GM19023 (cell line): ENCODE measurements at regions not wholly inside any gene's neighbourhood (a gene's known extent, or its start where the extent isn't known, plus 50 kb on each side); places are given as distances from the start of the nearest gene placed in this dataset.
"Not testable (repeated sequence)": the region's sequence is repeated elsewhere in the genome, so short reads cannot be mapped to it uniquely, and the experiment has no call there.

Experiments used
- ATAC-seq: cut with Tn5 transposase; IDR thresholded peaks from one replicate; pipeline ENCODE4 v1.9.1; 2021; ENCODE audit warnings: mild to moderate bottlenecking, moderate library complexity; ENCODE audit not compliant: unreplicated experiment

DNA sequence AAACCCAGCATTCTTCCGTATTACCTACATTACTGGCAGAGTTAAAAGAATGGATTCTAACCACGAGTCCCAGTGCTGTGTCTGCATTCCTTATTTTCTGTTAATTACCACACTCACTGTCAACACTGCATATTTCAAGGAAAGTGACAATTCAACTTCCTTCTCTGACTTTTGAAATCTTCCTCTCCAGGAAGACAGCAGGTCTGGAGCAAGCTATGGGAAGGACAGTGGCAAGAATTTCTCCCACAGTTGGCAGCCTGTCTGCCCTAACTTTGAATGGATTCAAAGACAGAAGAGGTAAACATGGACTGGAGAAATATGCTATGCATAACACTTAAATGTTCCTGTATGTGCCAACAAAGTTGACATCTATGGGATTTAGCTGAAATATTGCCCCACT, 700.5 kb upstream of the CHAC2 start:
- no peak for ATAC-seq

DNA sequence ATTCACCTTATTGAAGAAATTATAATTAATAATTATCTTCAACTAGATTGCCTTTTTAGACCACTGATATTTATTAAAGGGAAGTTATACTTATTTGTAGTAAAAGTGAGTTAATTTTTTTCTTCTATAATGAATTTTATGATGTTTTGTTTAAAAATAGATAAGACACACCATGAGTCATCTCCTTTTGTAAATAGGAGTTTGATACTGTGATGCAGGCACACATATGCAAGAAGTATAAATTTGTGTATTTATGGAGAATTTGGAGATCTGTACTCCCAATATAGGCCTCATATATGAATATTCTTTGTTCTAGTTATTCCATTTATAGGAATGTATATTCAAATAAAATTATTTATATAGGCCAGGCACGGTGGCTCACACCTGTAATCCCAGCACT, 703.5 kb upstream of the CHAC2 start:
- ATAC-seq: no peak

- no peak for ATAC-seq
Observed at GRCh38 chr2:53058526-53058925, 709.1 kb upstream of the CHAC2 start.

DNA sequence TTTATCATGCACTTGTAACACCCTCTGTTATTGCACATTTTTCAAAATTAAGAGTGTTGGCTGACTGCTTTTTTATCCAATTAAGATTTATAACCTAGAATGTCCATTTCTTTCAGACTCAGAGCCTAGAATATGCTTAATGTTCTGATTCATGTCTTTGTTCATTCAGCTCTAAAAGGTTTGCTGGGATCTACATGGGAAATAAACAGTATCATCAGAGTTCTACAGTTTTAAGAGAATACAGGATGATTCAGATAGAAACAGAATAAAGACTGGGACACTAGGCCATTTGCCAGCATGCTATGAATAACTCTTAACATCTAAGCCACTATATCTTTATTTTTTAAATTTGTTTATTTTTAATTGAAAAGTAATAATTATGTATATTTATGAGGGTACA, 713.7 kb upstream of the CHAC2 start:
- no peak for ATAC-seq

DNA sequence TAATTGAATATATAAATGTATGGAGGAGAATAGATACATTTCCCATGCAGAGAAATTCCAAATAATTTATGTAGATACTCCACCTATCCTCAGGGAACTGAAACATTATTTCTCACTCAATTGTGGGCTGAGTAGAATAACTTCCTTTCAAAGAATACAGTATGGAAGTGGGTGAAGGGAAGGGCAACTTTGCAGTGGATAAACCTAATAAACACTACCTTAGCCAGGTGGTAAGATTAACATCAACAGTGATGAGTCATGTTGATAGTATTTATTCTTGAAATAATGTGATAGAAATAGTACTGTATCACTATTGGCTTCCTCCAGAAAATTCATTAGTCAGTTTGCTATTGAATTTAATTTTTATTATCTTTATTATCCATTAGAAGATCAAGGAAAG, 716.4 kb upstream of the CHAC2 start:
- no peak for ATAC-seq

DNA sequence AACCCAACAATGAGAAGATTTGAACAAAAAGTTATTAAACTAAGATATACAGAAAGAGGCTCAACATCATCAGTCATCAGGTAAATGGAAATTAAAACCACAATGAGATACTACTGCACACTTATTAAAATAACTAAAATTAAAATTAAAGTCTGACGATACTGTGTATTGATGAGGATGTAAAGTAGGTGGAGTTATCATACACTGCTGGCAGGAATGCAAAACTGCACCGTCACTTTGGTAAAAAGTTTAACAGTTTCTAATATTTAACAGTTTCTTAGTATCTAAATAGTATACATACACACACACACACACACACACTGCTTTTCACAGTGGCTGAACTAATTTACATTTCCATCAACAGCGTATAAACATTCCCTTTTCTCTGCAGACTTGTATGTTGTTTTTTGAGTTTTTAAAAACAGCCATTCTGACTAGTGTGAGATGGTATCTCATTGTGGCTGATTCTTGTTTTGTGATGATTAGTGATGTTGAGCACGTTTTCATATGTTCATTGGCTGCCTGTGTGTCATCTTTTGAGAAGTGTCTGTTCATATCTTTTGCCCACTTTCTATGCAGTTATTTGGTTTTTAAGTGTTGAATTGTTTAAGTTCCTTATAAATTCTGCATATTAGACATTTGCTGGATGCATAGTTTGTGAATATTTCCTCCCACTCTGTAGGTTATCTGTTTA, 726.9 kb upstream of the CHAC2 start:
- no peak for ATAC-seq

GRCh38 chr2:53036196-53036595, 731.4 kb upstream of the CHAC2 start:
- no peak for ATAC-seq

GRCh38 chr2:53035153-53035552, 732.5 kb upstream of the CHAC2 start:
- no peak for ATAC-seq

DNA sequence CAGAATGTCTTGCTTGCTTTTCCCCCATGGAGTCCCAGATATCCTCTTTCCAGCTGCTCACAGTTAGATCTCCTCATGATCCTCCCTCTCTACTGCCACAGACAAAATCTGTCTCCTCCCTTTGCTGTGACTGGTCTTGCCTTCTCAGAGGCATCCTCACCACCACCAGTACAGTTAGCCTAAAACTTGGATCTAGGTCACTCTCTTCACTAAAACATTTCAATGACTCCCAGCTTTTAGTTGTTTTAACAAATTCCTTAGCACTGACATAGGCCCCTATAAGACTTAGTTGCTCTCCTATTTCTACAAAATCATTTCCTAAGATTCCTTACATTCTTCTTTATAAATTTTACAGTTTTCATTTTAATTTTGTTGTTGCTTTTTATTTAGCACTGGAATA, 734.2 kb upstream of the CHAC2 start:
- ATAC-seq: no peak

DNA sequence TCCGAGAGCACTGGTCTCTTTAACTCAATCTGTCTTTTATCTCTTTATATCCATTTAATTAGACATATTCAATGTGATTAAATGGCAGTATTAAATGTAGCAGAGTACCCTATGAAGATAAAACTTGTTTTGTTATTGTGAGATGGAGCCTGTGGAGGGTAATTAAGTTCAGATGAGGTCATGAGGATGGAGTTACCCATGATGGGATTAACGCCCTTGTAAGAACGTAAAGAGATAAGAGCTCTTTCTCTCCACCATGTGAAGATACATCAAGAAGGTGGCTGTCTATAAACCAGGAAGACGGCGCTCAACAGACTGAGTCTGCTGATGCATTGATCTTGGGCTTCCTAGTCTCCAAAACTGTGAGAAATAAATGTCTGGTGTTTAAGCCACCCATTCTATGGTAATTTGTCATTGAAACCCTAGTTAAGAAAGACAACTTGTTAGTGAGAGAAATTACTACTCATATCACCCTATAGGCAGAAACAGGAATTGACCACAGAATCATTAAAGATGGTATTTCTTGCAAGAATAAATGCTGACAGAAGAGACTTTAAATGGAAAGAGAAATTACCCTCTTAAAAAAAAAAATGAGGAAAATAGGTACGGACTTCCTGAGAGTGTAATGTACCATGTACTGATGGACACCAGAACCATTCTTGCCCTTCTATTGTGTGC, 738.7 kb upstream of the CHAC2 start:
- ATAC-seq: no peak

DNA sequence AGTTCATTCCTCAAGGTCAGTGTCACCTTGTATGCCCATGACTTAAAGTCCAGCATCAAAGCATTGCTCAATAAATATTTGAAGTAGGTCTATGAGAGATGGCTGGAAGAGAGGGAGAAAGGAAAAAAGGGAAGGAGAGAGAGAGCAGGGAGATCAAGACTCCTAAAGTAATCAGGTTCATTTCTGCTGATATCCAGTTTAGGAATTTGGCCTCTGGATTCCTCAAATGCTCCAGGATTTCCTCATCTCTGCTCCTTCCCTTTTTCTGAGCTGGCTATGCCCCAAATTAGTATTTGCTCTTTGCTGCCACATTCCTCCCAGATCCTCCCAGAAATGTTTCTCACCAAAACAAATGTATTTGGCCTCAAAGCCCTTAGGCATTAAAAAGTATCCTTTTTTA, 739.4 kb upstream of the CHAC2 start:
- ATAC-seq: no peak

- ATAC-seq: not testable (repeated sequence)
Observed at GRCh38 chr2:53022248-53022647, 745.4 kb upstream of the CHAC2 start.

- no peak for ATAC-seq
Observed at GRCh38 chr2:53021828-53022227, 745.8 kb upstream of the CHAC2 start.

DNA sequence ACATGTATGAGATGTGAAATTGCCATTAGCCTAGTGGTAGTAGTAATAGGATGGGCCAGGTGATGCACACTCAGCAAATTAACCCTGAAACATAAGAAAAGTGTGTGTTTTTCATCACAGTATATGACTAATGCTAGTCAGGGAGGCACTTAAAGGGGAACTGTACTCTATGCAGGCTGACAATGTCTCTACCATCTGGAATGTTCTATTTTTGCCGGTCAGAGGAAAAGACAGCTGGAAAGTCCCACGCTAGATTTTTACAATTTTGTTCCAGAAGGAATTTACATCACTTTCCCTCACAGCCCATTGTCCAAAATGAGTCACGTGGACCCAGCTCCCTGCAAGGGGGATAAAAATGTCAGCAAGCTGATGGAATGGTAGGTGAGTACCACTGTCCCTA, 746.3 kb upstream of the CHAC2 start:
- no peak for ATAC-seq

DNA sequence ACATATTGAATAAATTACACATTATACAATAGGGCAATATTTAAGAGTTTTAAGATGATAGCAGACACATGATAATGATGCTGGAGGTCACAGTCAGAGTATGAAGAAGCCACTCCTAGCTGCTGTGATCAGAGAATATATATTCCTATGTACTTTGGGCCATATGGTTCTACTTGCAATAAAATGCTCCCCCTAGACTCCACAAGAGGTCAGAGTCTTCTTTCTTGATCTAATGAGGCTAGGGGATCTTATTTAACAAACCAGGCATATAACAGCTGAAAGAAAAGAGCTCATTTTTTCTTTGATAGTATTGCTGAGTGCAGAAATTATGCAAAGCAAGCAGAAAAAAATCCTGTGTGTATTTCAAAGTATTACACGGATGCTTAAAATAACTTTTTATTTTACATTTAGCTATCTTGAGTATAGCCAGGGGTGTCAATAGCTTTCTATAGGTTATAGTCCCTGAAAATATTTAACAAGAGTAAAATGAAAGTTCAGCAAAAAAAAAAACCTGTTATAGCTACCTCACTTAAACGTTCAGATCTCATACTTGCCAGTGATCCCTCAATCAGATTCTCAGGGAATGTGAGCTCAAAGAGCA, 748.7 kb upstream of the CHAC2 start:
- no peak for ATAC-seq

DNA sequence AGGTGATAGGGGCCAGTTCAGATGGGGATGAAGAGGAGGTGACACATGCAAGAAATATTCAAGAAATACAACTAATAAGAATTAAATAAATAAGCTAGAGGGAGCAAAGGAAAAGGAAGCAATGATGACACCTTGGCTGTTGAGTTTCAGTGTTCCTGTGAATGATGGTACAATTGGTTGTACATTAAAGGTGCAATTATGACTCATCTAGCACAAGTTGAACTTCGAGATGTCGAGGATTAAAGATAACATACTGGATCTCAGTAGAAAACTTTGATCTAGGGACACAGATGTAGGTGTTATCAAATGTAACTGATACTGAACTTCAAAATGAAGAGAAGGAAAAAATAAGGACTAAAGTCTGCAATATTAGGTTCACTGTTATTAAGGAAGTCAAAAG, 760.6 kb upstream of the CHAC2 start:
- ATAC-seq: no peak

DNA sequence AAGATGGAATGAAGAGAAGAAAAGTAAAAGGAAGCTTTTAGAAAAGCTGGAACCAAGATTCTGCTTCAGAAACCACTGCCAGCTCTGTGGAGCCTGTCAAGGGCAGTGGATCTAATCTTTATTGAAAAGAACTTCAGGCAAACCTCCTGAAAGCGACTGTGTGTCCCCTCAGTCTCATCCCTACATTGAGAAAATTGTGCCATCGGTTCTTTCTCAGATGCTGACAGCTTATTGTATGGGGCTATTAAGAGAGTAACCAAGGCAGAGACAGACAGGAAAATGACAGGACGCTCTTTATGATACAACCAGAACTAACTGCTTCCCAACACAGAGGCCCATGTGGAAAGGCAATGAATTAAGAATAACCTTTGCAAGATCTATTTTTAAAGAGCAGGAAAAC, 763.2 kb upstream of the CHAC2 start:
- ATAC-seq: no peak

- no peak for ATAC-seq
Observed at GRCh38 chr2:52995424-52995823, 772.2 kb upstream of the CHAC2 start.

DNA sequence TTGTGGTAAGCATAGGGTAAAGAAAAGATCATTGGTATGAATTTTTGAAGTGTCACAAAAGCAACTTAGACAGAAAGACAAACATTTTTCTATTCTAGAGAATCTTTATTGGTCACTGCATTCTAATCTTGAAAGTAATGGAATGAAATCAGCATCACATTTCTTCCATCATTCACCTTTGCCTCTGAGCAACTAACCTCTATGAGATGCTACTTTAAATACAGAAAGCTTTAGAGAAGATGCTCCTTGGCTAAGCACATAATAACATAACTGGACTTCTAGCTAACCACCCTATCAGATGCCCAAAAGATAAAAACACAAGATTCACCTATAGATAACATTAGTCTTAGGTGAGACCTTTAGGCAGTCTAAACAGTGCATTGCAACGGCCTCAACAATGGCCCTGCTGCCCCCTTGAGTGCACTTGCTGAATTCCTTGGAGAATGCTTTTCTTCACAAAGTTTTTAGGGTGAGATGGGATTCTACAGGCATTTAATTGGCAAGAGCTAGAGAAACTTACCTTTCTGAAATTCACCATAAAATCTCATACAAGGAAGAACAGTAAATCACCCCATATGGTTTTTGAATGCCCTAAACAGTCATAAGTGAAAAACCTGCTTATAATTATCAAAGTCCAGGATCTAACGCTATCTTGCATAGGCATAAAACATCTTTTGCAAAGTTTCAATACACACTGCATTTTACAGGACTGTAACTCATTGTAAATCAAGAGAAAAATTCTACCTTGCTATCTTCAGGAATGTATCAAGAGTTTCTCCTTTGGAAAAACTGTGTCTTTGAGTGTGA, 791.3 kb upstream of the CHAC2 start:
- ATAC-seq: no peak

DNA sequence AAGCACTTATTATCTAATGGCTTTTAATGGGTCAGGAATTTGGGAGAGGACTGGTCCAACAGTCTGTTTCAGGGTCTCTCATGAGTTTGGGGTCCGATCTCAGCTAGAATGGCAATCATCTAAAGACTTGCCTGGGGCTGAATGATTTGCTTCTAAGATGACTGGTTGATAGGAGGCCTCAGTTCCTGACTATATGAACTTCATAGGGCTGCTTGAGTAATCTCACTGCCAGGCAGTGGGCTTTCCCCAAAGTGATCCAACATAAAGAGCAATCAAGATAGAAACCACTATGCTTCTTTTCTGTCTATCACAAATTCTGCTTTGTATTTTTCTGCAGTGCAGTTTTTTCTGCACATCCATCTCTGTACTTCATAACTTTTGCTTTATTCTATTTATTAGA, 793.5 kb upstream of the CHAC2 start:
- no peak for ATAC-seq

DNA sequence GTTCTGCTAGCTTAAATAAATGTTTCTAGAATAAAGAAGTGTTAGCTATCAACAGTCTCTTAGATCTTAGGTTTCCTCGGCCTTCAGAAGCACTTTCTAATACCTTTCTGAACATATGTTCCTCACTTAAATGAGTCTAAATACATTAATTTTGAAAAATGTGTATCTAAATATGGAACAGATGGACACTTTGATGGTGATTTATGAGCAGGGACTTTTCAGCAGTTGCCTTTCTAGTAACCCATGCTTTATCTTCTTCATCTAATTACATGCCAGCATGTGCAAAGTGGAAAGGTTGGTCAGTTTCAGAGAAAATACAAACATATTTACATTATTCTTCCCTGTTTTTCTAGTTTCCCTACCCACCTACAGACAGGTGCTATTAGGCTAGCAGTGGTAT, 797.0 kb upstream of the CHAC2 start:
- ATAC-seq: no peak

DNA sequence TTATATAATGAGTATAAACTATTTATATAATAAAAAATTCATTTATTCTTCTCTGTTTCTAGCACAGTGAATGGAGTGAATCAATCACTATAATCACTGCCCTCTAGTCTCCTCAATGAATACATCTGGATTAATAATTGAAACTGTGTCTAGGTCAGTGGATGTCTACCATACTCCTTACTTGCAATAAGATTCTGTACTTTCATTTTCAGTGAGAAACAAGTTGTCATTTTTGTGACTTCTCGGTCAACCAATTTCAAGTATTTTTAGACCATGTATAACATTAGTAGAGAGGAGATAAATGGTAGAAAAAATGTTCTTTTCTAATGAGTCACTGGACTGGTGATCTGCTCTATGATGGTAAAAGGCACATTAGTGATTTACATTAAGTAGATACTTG, 799.6 kb upstream of the CHAC2 start:
- no peak for ATAC-seq
